Neural progenitor cell (in vitro differentiated cells): ENCODE measurements at regions not wholly inside any gene's neighbourhood (a gene's known extent, or its start where the extent isn't known, plus 50 kb on each side); places are given as distances from the start of the nearest gene placed in this dataset.

ENCODE experiments used
- EZH2 ChIP-seq: fragments of 200-600 bp; sonication (generic); IDR thresholded peaks from 2 replicates; pipeline ENCODE4 v1.6.1; 2017; ENCODE audit warnings: antibody characterized with exemption, mild to moderate bottlenecking, moderate library complexity
- EZH2phosphoT487 ChIP-seq: fragments of 200-600 bp; sonication (generic); IDR thresholded peaks from 2 replicates; pipeline ENCODE4 v1.6.1; 2017; ENCODE audit warnings: antibody characterized with exemption
- TF ChIP-seq, protein P1 (sequence below): fragments of 200-600 bp; sonication (generic); IDR thresholded peaks from 2 replicates; pipeline ENCODE4 v1.5.1; 2017; ENCODE audit warnings: antibody characterized with exemption, mild to moderate bottlenecking

DNA sequence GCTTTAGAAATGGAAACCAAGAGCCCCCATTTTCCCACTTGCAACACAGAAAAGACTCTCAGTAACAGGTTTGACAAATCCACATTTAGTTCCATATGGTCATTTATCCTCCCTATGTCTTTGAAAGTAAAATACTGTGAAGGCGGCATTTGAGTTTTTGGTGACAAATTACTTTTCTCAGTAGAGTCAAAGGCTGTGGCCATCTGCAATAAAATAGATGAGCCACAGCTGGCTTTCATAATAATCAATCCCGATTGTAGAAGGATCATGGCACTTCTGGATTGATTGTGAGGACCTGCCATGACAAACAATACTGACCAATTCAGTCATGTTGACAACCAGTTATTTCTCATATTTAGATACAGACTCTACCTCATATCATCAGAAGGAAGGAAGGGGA, 512.0 kb upstream of the ADGRL2 start:
- TF ChIP-seq, protein P1, sequence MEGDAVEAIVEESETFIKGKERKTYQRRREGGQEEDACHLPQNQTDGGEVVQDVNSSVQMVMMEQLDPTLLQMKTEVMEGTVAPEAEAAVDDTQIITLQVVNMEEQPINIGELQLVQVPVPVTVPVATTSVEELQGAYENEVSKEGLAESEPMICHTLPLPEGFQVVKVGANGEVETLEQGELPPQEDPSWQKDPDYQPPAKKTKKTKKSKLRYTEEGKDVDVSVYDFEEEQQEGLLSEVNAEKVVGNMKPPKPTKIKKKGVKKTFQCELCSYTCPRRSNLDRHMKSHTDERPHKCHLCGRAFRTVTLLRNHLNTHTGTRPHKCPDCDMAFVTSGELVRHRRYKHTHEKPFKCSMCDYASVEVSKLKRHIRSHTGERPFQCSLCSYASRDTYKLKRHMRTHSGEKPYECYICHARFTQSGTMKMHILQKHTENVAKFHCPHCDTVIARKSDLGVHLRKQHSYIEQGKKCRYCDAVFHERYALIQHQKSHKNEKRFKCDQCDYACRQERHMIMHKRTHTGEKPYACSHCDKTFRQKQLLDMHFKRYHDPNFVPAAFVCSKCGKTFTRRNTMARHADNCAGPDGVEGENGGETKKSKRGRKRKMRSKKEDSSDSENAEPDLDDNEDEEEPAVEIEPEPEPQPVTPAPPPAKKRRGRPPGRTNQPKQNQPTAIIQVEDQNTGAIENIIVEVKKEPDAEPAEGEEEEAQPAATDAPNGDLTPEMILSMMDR, result no peak
- TF ChIP-seq EZH2 (no peak), EZH2phosphoT487 (no peak)
